T follicular helper cell (primary cell): ENCODE measurements at regions not wholly inside any gene's neighbourhood (a gene's known extent, or its start where the extent isn't known, plus 50 kb on each side); places are given as distances from the start of the nearest gene placed in this dataset.
"Not testable (repeated sequence)": the region's sequence is repeated elsewhere in the genome, so short reads cannot be mapped to it uniquely, and the experiment has no call there.

ENCODE experiments used
- DNase-seq: peaks from one replicate; pipeline ENCODE4 v3.0.0-alpha.2; 2020; ENCODE audit warnings: low read depth

DNA sequence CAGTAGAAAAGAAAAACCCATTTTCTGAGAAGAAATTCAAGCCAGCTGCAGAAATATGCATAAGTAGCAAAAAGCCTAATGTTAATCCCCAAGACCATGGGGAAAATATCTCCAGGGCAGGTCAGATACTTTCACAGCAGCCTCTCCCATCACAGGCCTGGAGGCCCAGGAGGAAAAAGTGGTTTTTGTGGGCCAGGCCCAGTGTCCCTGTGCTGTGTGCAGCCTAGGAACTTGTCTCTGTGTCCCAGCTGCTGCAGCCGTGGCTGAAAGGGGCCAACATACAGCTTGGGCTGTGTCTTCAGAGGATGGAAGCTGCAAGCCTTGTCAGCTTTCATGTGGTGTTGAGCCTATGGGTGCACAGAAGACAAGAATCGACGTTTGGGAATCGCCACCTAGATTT, 581.0 kb downstream of the C4orf33 start:
- DNase-seq = no peak

DNA sequence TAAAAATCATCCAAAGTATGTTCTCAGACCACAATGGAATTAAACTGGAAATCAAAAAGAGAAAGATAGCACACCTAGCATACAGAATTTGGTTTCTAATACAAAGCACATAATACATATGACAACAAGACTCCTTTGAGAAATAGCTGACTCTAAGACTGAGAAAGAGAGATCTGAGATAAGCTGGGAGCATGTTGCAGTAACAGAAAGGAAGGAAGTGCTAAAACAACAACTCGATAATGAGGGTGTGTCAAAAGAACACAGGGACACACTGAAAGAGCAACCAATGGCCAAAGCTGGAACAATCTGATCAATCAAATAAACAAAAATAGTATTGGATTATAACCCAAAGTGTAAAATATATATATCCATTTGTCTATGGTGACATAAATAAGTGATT, 586.6 kb downstream of the C4orf33 start:
- DNase-seq = no peak

DNA sequence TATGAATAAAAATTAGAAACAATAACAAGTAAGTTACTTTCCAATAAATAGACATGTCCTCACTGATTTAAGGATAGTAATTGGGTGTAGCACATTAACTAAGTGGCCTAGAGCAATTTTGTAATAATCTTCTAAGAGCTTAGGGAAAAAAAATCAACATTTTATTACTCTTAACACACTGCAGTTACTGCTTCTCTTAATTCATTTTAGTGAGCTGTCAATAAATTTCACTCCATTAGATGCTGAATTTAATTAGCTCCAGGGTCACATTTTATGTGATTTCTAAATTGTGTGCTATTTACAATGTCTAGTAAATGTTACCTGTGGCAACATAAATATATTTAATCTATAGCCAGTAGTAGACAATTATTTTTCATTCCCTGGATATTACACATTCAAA, 612.0 kb downstream of the C4orf33 start:
- DNase-seq = no peak

DNA sequence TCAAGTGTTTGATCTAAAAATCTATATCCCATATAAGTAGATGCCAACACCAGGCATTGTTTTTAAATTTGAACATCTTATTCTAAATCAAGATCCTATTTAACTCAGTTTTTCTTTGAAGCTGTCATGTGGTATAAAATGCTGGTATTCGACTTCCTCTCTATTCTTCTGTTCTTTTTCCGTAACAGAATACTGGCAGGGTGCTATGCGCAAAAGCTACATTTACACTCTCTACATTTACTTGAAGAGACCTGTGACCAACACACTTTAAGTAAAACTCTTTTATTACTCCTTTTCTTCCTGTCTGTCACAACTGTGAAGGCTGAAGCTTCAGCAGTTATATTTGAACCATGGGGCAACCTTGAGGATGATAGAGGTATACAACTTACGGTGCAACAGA, 612.8 kb downstream of the C4orf33 start:
- no peak for DNase-seq

DNA sequence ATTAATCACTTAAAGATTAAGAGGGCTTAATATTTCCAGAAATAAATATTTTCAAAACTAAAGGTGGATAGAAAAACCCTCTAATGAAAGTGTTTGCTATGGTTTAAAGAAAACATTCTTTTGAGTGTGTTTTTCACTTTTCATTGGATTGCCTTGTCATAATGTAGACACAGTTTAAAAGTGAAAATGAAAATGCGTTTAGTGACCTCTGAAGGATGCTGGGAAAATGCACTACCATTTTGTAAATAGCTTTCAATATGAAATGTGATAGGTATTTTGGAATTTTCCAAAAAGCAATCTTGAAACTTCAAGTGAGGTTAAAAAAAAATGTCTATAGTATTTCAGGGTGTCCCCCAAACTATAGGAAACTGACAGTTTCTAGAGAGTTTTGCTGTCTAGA, 642.2 kb downstream of the C4orf33 start:
- no peak for DNase-seq

DNA sequence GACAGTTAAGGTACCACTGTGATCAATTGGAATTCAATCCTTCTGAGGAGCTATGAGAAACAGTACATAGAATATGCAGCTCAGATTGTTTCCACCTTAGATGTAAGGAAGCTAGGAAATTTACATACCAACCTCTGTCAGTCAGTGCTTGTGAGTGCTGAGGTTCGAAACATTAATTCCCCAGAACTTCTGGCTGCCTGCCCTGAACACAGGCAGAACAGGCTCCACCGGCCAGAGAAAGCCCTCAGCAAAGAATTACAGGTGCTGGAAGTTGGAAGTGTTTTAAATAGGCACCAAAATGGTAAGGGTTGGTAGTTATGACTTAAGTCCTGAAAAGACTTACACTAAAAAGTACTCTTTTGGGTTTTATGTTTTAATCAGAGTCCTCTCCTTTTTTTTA, 651.8 kb downstream of the C4orf33 start:
- no peak for DNase-seq

DNA sequence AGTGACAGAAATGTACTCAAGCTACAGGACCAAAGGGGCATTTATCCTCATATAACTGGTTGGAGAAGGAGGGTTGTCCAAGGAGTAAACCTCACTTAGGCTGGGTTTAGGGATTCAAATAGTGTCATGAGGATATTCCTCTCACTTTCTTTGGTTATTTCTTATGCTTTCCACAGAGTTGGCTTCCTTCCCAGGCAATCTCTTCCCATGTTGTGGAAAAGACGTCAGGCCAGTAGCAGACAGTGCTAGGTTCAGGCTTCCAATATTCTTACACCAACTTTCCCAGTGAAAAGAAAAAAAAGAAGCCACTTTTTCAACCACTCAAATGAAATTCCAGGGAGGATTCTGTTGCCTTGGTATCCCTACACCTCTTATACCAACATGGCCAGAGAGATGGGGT, 653.0 kb downstream of the C4orf33 start:
- DNase-seq = no peak

DNA sequence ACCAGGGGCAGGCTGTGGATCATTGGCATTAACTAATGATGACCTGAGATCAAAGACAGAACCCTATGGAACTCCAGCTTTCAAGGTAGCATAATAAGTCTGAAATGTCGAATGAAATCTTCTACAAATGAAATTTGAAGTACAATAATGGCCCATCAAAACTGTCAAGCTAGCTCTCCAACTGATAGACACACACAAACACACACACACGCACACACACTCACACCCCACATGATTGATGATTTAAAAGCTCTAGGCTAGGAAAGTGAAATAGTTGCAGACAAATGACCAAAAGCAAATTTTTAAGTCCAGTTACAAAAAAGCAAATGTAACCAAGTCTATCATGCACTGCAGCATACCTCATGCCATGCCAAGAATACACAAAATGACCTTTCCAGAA, 655.7 kb downstream of the C4orf33 start:
- DNase-seq = no peak

DNA sequence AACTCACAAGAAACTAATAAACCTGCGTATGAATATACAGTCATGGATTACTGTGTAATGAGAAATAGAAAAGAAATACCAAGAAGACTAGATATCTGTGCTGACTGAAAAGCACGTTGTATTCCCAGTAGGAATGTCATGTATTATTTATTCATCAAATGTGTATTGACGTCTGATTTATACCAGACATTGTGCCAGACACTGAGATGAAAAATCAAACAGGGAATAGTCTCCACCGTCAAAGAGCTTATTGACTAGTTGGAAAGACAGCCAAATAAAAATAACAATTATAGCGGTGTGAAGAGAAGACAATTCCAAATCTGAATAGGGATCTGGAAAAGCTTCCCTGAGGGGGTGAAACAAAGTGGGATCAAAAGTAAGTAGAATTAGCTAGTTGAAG, 687.6 kb downstream of the C4orf33 start:
- DNase-seq = no peak

DNA sequence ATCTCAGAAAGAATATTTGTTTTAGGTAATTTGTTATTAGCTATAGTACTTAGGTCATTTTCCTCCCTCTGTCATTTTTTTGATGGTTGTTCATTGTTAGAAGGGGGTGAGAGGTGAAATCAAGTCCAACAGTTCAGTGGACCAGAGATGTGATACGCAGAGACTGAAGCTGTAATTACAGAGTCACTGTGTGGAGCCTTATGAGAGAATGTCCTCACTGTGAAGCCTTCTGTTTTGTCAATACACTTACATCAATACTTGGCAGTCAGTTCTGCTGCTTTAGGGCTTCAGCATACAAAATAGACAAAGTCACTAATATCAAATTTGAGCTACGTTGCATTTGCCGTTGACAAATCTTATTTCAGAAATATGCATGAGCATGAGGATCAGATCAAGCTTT, 692.5 kb downstream of the C4orf33 start:
- no peak for DNase-seq

DNA sequence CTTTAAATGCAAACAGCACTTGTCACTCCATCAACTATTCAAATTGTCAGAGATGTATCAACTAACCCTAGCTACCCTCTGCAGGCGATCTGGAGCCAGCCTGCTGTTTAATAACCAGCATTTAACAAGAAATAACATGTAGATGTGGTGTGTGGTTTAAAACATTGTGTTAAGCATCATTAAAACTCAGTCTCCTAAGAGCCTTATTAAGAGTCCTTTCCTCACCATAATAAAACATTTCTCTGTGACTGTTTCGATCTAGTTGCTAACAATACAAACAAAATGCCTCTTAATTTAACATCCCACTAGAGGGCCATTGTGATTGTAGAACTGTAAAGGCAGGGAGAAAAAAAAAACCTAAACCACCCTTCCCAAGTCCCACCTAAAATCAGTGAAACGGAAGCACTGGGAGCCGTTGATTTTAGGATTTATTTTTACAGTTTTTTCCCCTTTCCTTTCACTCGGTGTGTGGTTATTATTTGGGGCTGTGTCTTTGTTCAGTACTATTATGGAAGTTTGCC, 708.6 kb downstream of the C4orf33 start:
- DNase-seq = no peak

DNA sequence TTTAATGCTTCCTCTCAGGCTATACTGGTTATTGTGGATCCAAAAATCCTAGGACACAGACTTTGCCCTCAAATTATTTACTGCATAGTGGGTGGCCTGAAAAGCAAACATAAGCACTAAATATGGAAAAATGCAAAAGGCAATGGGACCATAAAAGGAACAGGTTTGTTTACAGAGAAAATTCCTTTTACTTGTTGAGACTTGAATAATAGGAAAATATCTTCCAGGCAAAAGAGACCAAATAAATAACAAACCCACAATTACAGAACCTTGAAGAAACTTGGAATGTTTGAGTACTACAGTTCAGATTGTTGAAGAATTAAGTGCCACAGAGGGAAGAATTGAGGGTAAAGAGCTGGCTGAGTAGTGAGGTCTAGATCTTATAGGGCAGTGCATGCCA, 711.0 kb downstream of the C4orf33 start:
- no peak for DNase-seq

DNA sequence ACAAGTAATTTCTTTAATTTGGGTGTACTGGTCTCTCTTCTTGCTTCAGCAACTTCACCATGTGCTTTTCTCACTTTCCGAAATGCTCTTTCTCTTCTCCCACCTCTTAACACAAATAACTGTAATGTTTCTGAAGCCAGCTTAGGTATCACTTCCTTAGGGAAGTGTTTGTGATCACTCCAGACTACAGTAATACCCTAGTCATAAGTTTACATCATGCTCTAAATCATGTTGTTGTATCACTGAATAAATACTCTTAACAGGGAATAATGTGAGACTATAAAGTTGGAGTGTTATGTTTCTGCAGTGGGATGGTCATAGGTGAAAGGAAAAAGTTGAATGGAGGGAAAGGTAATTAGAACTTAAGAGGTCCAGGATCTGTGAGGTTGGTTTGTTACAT, 712.3 kb downstream of the C4orf33 start:
- DNase-seq = no peak

DNA sequence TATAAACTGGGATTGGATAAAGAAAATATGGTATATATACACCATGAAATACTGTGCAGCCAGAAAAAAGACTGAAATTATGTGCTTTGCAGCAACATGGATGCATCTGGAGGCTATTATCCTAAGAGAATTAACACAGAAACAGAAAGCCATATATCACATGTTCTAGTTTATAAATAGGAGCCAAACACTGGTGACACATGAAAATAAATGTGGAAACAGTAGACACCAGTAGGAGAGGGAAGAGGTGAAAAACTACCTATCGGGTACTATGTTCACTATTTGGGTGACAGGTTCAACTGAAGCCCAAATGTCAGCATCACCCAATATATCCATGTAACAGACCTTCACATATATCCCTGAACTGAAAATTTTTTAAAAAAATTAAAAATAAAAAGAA, 725.1 kb downstream of the C4orf33 start:
- DNase-seq = no peak

DNA sequence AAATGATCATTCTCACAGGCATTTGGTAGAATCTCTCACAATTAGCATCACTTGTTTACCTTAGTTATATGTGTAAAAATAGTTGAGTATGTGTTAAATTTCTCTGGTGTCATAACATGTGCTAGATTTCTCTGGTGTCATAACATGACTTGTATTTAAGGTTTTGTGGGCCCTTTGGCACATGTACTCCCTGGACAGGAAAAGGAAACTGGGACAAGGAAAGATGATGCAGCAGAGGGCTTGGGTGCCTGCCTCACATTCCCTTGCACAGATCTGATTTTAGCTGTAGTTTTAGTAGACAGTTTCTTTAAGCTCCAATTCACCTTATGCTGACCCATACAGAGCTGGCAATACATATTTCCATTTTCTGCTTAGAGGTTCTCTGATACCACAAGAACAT, 726.0 kb downstream of the C4orf33 start:
- no peak for DNase-seq

DNA sequence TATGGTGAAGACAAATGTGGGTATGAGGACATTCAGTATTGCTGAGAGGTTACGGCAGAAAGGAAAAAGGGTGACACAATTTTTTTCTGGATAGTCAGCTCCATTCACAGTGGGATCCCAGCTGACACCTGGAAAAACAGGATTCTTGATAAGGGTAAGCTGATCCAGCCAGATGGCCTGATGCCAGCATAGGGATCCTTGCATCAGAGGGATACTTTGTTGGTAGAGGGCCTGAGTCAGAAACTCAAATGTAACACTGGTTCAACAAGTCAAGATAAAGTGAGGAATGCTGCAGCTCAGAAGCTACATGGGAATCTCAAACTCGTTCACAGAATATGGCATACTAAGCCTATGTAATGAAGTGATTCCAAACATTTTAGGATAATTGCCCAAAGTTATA, 726.7 kb downstream of the C4orf33 start:
- no peak for DNase-seq

DNA sequence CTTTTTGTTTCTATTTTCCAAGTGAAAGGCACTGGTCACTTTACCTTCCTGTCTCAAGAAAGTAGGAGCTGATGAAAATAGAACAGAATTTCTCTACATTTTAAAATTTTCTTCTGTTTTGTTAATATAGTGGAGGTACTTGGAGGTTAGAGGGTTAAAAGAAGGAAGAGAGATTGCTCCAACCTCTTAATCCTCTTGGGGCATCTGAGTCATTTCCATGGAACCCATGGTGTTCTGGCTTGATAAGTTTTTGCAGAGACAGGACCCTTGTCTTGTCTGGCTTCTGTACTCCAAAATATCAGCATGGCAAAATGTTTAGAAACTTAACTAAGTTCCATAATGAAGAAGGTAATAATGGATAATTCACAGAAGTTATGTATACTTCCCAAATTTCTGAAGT, 727.2 kb downstream of the C4orf33 start:
- no peak for DNase-seq

DNA sequence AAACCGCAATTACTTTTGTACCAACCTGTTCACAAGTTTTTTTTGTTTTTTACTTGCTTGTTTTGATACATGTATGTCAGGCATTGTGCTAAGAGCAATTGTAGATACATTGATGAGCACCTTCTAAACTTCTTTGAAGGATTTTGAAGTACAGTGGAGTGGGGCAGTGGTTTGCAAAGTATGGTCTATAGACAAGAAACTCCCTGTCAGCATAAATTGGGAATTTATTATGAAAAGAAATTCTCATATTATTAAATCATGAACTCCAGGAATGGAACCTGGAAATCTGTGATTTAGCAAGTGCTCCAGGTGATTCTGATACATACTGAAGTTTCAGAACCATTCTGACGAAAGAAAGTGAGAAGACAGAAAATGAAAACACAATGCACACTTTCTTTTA, 733.4 kb downstream of the C4orf33 start:
- DNase-seq = no peak

DNA sequence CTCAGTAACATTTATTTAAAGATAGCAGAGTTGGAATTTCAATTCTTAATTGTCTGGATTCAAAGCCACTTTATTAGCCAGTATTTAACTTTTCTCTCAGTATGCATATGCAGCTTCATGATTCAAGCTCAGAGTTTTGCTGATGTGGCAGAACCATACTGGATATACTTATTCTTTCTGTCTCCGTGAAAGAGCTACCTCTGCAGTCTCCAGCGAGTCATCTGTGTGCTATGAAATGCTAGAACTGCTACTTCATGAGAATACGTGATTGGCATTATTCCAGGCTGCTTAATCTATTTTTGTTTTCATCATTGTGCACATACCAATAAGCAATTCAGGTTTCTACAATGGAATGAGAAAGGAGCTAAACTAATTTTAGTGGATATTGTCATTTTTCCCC, 743.7 kb downstream of the C4orf33 start:
- DNase-seq = no peak

DNA sequence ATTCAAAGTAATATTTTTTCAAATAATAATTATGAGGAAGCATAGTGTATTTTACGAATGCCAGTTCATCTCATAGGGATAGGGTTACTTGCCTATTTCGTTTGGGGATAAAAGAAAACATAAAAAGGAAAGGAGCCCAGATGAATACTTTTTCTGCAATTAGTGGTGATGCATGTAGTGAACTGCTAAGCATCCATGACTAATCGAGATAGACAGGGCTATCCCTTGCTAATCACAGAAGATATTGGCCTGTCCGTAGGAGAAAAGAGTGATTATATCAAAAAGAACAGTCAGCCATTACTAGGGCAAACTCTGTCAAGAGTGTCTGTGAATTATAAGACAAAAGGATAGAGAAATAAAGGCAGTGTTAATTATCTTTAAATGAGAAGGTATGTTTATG, 746.1 kb downstream of the C4orf33 start:
- no peak for DNase-seq

DNA sequence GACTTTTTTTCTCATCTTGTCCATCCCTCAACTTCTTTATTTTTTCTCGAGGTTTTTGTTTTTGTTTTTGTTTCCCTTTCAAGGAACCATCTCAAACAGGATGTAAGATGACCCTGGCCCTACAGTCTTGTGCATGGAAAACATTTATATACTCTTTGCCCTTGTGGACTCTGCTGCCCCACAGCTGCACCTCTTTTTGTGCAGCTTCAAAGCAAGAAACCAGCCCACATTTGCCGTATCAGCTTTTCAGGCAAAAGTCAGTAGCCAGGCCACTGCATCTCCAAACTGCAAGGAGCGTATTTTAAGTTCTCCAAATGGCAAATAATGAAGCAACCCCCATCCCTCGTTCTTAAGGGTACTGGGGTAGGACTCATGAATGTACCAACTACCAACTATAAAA, 756.5 kb downstream of the C4orf33 start:
- DNase-seq = no peak

DNA sequence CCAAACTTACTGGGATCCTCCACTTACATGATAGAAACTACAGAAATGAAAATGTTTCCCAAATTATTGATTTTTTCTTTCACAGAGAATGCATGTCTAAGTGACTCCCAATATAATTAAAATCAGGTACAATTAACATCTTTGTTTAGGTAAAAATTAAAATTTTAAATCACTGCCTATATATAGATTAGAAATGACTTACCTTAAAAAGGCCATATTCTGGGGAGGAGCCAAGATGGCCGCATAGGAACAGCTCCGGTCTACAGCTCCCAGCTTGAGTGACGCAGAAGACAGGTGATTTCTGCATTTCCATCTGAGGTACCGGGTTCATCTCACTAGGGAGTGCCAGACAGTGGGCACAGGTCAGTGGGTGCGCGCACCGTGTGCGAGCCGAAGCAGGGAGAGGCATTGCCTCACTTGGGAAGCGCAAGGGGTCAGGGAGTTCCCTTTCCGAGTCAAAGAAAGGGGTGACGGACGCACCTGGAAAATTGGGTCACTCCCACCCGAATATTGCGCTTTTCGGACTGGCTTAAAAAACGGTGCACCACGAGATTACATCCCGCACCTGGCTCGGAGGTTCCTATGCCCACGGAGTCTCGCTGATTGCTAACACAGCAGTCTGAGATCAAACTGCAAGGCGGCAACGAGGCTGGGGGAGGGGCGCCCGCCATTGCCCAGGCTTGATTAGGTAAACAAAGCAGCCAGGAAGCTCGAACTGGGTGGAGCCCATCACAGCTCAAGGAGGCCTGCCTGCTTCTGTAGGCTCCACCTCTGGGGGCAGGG, 757.9 kb downstream of the C4orf33 start:
- not testable (repeated sequence) for DNase-seq

DNA sequence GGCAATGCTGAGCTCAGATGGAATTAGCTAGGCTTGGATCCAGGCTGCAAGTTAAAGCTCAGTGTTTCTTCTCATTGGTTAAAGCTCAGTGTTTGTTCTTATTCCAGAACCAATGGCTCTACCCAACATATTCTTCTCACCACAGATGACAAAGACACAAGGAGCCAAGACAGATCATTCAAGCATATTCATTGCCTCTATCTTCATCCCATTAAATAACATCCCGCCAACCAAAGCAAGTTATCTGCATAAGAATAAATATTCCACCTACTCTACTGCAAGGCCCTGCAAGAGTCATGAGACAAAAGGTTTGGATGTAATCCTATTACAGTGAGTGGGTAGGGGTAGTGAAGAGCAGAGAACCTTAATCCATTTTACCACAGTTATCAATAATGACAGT, 766.5 kb downstream of the C4orf33 start:
- no peak for DNase-seq

DNA sequence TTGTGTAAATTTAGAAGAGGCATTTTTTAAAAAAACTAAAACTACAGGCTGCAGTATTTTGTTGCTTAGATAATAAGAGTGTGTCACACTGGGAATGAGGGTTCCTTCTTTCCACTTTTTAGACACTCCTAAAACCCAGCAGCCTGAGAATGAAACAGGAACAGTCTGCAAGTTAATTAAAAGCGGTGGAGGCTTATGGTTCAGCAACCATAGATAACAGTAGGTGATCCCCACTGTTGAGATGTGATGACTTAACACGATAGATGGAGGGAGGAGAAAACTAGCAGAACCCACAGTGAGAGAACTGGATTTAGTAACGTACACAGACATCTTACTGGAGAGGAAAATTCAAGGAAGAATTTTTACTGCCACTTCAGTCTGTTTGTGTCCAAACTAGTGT, 767.3 kb downstream of the C4orf33 start:
- no peak for DNase-seq
